ENCODE measurements at regions not wholly inside any gene's neighbourhood (a gene's known extent, or its start where the extent isn't known, plus 50 kb on each side); places are given as distances from the start of the nearest gene placed in this dataset.

- ATAC-seq (no peak), DNase-seq (no peak)
- in situ Hi-C loops (cut with MboI; ENCODE audit: low sequenced_read_pairs in 4 of 4) (no loop called here), intact Hi-C loops (cut with DNase I; ENCODE audit: low total_unique reads) (no loop called here)
- no peaks in the 10 kb centered on the region for H3K4me1 ChIP-seq
- no peak overlapping the region for H3K4me3 ChIP-seq
- no peak overlapping the region for H3K27ac ChIP-seq
- no peaks in the 10 kb centered on the region for H3K9me3 ChIP-seq
- no peaks in the 10 kb centered on the region for H3K36me3 ChIP-seq
- H3K27me3 ChIP-seq: no peaks in the 10 kb centered on the region
- no peak for TF ChIP-seq POLR2A (IDR thresholded peaks at IDR 0.05)
- TF ChIP-seq CTCF (IDR thresholded peaks at IDR 0.05 in 4 of 5, conservative IDR thresholded peaks at IDR 0.05 in 1 of 5): no peak
Observed at GRCh38 chr5:125785407-125785806, 637.8 kb upstream of the GRAMD2B start.

DNA sequence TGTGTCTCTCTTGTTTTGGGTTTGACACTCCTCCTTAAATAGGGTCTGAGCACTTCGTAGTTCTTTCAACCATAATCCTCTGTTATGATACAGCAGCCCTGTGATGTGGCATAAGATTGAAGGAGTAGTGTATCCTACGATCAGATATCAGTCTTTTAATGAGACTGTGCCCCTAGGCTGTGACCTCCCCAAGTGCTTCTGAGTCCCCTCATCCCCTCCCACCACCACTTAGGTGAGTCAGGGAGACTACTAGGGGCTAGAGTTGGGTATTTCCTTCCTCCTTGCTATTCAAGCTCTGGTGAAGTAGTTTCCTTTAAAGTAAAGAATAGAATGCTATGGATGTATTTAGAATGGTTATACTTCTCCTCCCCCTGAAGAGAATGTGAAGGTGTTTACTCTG lies 637.2 kb upstream of the GRAMD2B start:
- no peak for ATAC-seq
- TF ChIP-seq POLR2A (IDR thresholded peaks at IDR 0.05): no peak
- no peak for TF ChIP-seq CTCF (IDR thresholded peaks at IDR 0.05 in 4 of 5, conservative IDR thresholded peaks at IDR 0.05 in 1 of 5)
- H3K27me3 ChIP-seq: no peaks in the 10 kb centered on the region
- in situ Hi-C loops (cut with MboI; ENCODE audit: low sequenced_read_pairs in 4 of 4) (no loop called here), intact Hi-C loops (cut with DNase I; ENCODE audit: low total_unique reads) (no loop called here)
- no peak overlapping the region for H3K27ac ChIP-seq
- no peak overlapping the region for H3K4me3 ChIP-seq
- DNase-seq: no peak
- no peaks in the 10 kb centered on the region for H3K9me3 ChIP-seq
- H3K36me3 ChIP-seq: no peaks in the 10 kb centered on the region
- no peaks in the 10 kb centered on the region for H3K4me1 ChIP-seq

- H3K36me3 ChIP-seq: no peaks in the 10 kb centered on the region
- DNase-seq: no peak
- H3K27me3 ChIP-seq: no peaks in the 10 kb centered on the region
- TF ChIP-seq CTCF (IDR thresholded peaks at IDR 0.05 in 4 of 5, conservative IDR thresholded peaks at IDR 0.05 in 1 of 5): no peak
- TF ChIP-seq POLR2A (IDR thresholded peaks at IDR 0.05): no peak
- no peaks in the 10 kb centered on the region for H3K9me3 ChIP-seq
- no peak overlapping the region for H3K4me3 ChIP-seq
- H3K27ac ChIP-seq: no peak overlapping the region
- no peak for ATAC-seq
- no peaks in the 10 kb centered on the region for H3K4me1 ChIP-seq
- intact Hi-C loops (cut with DNase I; ENCODE audit: low total_unique reads): no loop called here
- in situ Hi-C loops (cut with MboI; ENCODE audit: low sequenced_read_pairs in 4 of 4): no loop called here
Observed at GRCh38 chr5:125793470-125793869, 629.7 kb upstream of the GRAMD2B start.

GRCh38 chr5:125794922-125795321 lies 628.3 kb upstream of the GRAMD2B start:
- no peak overlapping the region for H3K27ac ChIP-seq
- ATAC-seq: no peak
- DNase-seq: no peak
- in situ Hi-C loops (cut with MboI; ENCODE audit: low sequenced_read_pairs in 4 of 4) (no loop called here), intact Hi-C loops (cut with DNase I; ENCODE audit: low total_unique reads) (no loop called here)
- H3K36me3 ChIP-seq: no peaks in the 10 kb centered on the region
- no peak overlapping the region for H3K4me3 ChIP-seq
- no peaks in the 10 kb centered on the region for H3K9me3 ChIP-seq
- no peak for TF ChIP-seq POLR2A (IDR thresholded peaks at IDR 0.05)
- TF ChIP-seq CTCF (IDR thresholded peaks at IDR 0.05 in 4 of 5, conservative IDR thresholded peaks at IDR 0.05 in 1 of 5): no peak
- H3K4me1 ChIP-seq: no peaks in the 10 kb centered on the region
- H3K27me3 ChIP-seq: no peaks in the 10 kb centered on the region

- DNase-seq: no peak
- H3K4me3 ChIP-seq: no peak overlapping the region
- H3K9me3 ChIP-seq: no peaks in the 10 kb centered on the region
- intact Hi-C loops (cut with DNase I; ENCODE audit: low total_unique reads): no loop called here
- no peaks in the 10 kb centered on the region for H3K36me3 ChIP-seq
- no peak overlapping the region for H3K27ac ChIP-seq
- no peaks in the 10 kb centered on the region for H3K4me1 ChIP-seq
- no peak for ATAC-seq
- TF ChIP-seq CTCF (IDR thresholded peaks at IDR 0.05 in 4 of 5, conservative IDR thresholded peaks at IDR 0.05 in 1 of 5): no peak
- TF ChIP-seq POLR2A (IDR thresholded peaks at IDR 0.05): no peak
- in situ Hi-C loops (cut with MboI; ENCODE audit: low sequenced_read_pairs in 4 of 4): no loop called here
- no peaks in the 10 kb centered on the region for H3K27me3 ChIP-seq
Observed at GRCh38 chr5:125798307-125798706, 624.9 kb upstream of the GRAMD2B start.

Data from gastrocnemius medialis (tissue), 4 donors.